ENCODE measurements at regions not wholly inside any gene's neighbourhood (a gene's known extent, or its start where the extent isn't known, plus 50 kb on each side); places are given as distances from the start of the nearest gene placed in this dataset.

DNA sequence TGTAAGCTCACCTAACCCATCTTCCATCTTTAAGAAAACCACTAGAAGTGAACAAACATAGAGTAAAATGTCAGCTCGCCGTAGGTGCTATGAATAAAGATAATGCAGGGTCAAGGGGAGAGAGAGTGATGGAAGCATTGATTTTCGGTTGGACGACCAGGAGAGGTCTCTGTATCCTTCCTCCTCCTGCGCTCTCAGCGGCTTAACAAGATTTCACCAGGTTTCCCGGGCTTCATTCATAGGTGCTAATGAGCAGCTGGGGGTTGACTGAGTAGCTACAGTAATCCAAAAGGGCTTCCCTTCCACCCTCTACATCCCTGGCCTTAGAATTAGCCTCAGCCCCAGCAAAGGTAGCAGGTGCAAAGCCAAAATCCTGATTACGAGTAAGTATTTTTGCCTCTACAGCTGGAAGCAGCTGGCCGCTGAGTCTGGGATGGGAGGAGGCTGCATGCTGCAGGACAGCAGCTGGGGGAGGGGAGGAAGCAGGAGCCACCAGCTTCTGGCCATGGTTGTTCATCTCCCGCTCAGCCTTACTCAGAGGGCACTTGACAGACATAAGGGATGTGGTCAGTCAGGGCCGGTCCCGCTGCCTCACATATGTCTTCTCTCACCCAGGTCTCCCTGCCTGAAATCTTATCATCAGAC, 112.0 kb upstream of the IL12B start:
- Histone ChIP-seq H3K79me2 (ENCODE audit: insufficient read depth) (no peaks in the 10 kb centered on the region), H3K27ac (no peak overlapping the region), H3K9ac (no peak overlapping the region), H2AFZ (no peak overlapping the region), H4K20me1 (ENCODE audit: insufficient read depth) (no peaks in the 10 kb centered on the region), H3K36me3 (ENCODE audit: low read depth) (no peaks in the 10 kb centered on the region), H3K9me3 (ENCODE audit: low read depth) (no peaks in the 10 kb centered on the region), H3K9me2 (ENCODE audit: insufficient read depth) (no peaks in the 10 kb centered on the region), H3F3A (ENCODE audit: insufficient read depth) (no peaks in the 10 kb centered on the region), H3K4me1 (ENCODE audit: insufficient read depth) (no peaks in the 10 kb centered on the region), H3K4me3 (no peak overlapping the region), H3K4me2 (ENCODE audit: unreplicated experiment) (no peak overlapping the region), H3K27me3 (replicated peaks; ENCODE audit: insufficient read depth) (0 out of 2 replicates have a peak, but pooled peaks cover 4% of the 10 kb centered on the region)
- DNase-seq, result no peak
- in situ Hi-C loops (cut with MboI), result loop anchor here (10.0 to 25.0 kb wide), 3 partner anchors 280 to 522 kb away; partner anchors contain the start of gene ADRA1B
- 82% methylated on average over 12 of the region's 12 CpGs for WGBS, 2 experiments (ENCODE audit: low coverage in 1 of 2, low lambda C conversion rate in 2 of 2, missing lambda C conversion rate in 2 of 2)
- TF ChIP-seq EZH2 (IDR thresholded peaks at IDR 0.05; ENCODE audit: insufficient read depth, poor library complexity, severe bottlenecking), result no peak
- TF ChIP-seq EZH2phosphoT487 (IDR thresholded peaks at IDR 0.05; ENCODE audit: insufficient read depth, low read depth), result no peak

DNA sequence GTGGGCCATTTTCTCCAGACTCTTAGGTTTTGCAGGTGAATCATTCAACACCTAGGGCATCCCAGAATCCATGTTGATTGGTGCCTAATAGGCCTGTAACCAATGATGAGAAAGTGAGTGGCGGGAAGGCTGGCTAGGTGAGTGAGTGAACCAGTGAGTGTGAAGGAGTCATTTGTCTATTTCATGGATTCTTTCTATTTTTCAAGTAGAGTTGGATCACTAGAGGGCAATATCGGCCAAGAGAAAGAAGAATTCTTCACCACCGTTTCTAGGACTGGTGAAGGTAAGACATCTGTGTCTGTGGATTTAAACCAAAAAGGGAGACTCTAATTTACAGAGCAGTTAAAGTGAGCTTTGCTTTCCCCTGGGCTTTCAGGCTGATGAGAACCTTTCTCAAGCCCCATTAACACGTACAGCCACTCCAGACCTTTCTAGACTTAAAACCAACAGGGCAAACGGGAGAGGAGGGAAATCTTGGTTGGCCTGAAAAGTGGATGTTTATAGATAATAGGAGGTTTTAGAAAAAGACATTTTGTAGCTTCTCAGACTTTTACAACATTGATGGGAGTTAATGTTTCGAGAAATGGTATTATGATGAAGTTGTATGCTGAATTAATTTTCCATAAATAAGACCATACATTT, 114.3 kb upstream of the IL12B start:
- in situ Hi-C loops (cut with MboI), result loop anchor here (10.0 to 25.0 kb wide), 3 partner anchors 282 to 520 kb away; partner anchors contain the start of gene ADRA1B

GRCh38 chr5:159447116-159447515, 116.8 kb upstream of the IL12B start:
- H4K20me1 ChIP-seq (ENCODE audit: insufficient read depth), result no peaks in the 10 kb centered on the region
- no peak overlapping the region for H3K4me3 ChIP-seq
- H3K9ac ChIP-seq, result no peak overlapping the region
- TF ChIP-seq EZH2 (IDR thresholded peaks at IDR 0.05; ENCODE audit: insufficient read depth, poor library complexity, severe bottlenecking) (no peak), EZH2phosphoT487 (IDR thresholded peaks at IDR 0.05; ENCODE audit: insufficient read depth, low read depth) (no peak)
- no peak overlapping the region for H3K27ac ChIP-seq
- peaks cover 13% of the 10 kb centered on the region for H3K4me1 ChIP-seq (ENCODE audit: insufficient read depth)
- H3K4me2 ChIP-seq (ENCODE audit: unreplicated experiment), result no peak overlapping the region
- in situ Hi-C loops (cut with MboI), result loop anchor here (10.0 to 25.0 kb wide), 3 partner anchors 285 to 518 kb away; partner anchors contain the start of gene ADRA1B
- H3K79me2 ChIP-seq (ENCODE audit: insufficient read depth), result no peaks in the 10 kb centered on the region
- no peak overlapping the region for H2AFZ ChIP-seq
- H3K36me3 ChIP-seq (ENCODE audit: low read depth), result no peaks in the 10 kb centered on the region
- peaks cover 16% of the 10 kb centered on the region for H3F3A ChIP-seq (ENCODE audit: insufficient read depth)
- no peaks in the 10 kb centered on the region for H3K27me3 ChIP-seq (replicated peaks; ENCODE audit: insufficient read depth)
- no peaks in the 10 kb centered on the region for H3K9me3 ChIP-seq (ENCODE audit: low read depth)
- WGBS, 2 experiments (ENCODE audit: low coverage in 1 of 2, low lambda C conversion rate in 2 of 2, missing lambda C conversion rate in 2 of 2), result 76 to 89% methylated on average over 1 of the region's 1 CpG
- H3K9me2 ChIP-seq (ENCODE audit: insufficient read depth), result no peaks in the 10 kb centered on the region
- DNase-seq, result no peak

More for the DNA sequence above, 114.3 kb upstream of the IL12B start:
- Histone ChIP-seq H3K4me2 (ENCODE audit: unreplicated experiment) (no peak overlapping the region), H2AFZ (no peak overlapping the region), H4K20me1 (ENCODE audit: insufficient read depth) (no peaks in the 10 kb centered on the region), H3K27ac (no peak overlapping the region), H3K9ac (no peak overlapping the region), H3K9me3 (ENCODE audit: low read depth) (no peaks in the 10 kb centered on the region), H3K4me3 (no peak overlapping the region), H3K9me2 (ENCODE audit: insufficient read depth) (no peaks in the 10 kb centered on the region), H3K79me2 (ENCODE audit: insufficient read depth) (no peaks in the 10 kb centered on the region), H3F3A (ENCODE audit: insufficient read depth) (no peaks in the 10 kb centered on the region), H3K4me1 (ENCODE audit: insufficient read depth) (no peaks in the 10 kb centered on the region), H3K27me3 (replicated peaks; ENCODE audit: insufficient read depth) (no peaks in the 10 kb centered on the region), H3K36me3 (ENCODE audit: low read depth) (no peaks in the 10 kb centered on the region)
- 50 to 56% methylated on average over 6 of the region's 6 CpGs for WGBS, 2 experiments (ENCODE audit: low coverage in 1 of 2, low lambda C conversion rate in 2 of 2, missing lambda C conversion rate in 2 of 2)
- TF ChIP-seq EZH2phosphoT487 (IDR thresholded peaks at IDR 0.05; ENCODE audit: insufficient read depth, low read depth) (no peak), EZH2 (IDR thresholded peaks at IDR 0.05; ENCODE audit: insufficient read depth, poor library complexity, severe bottlenecking) (no peak)
- peak; percentile 66 for DNase-seq

- Histone ChIP-seq H3K4me3 (no peak overlapping the region), H3K9ac (no peak overlapping the region), H3K36me3 (ENCODE audit: low read depth) (no peaks in the 10 kb centered on the region), H3K27ac (no peak overlapping the region), H4K20me1 (ENCODE audit: insufficient read depth) (no peaks in the 10 kb centered on the region), H3F3A (ENCODE audit: insufficient read depth) (peaks cover 16% of the 10 kb centered on the region), H3K9me3 (ENCODE audit: low read depth) (no peaks in the 10 kb centered on the region), H3K27me3 (replicated peaks; ENCODE audit: insufficient read depth) (no peaks in the 10 kb centered on the region), H3K4me2 (ENCODE audit: unreplicated experiment) (no peak overlapping the region), H3K4me1 (ENCODE audit: insufficient read depth) (peaks cover 13% of the 10 kb centered on the region), H3K9me2 (ENCODE audit: insufficient read depth) (no peaks in the 10 kb centered on the region), H3K79me2 (ENCODE audit: insufficient read depth) (no peaks in the 10 kb centered on the region), H2AFZ (no peak overlapping the region)
- in situ Hi-C loops (cut with MboI), result loop anchor here (10.0 to 25.0 kb wide), 3 partner anchors 287 to 516 kb away; partner anchors contain the start of gene ADRA1B
- no peak for DNase-seq
- WGBS, 2 experiments (ENCODE audit: low coverage in 1 of 2, low lambda C conversion rate in 2 of 2, missing lambda C conversion rate in 2 of 2), result 87 to 92% methylated on average over 5 of the region's 5 CpGs
- TF ChIP-seq EZH2 (IDR thresholded peaks at IDR 0.05; ENCODE audit: insufficient read depth, poor library complexity, severe bottlenecking) (no peak), EZH2phosphoT487 (IDR thresholded peaks at IDR 0.05; ENCODE audit: insufficient read depth, low read depth) (no peak)
These were observed 118.6 kb upstream of the IL12B start for GRCh38 chr5:159448841-159449407.

Data from GM23248 (cell line).